RPMI7951 (cell line): ENCODE measurements at regions not wholly inside any gene's neighbourhood (a gene's known extent, or its start where the extent isn't known, plus 50 kb on each side); places are given as distances from the start of the nearest gene placed in this dataset.
A peak's percentile ranks its signal among the peaks of the same experiment; 100 is the strongest.

Source experiments
- DNase-seq: peaks from one replicate; pipeline ENCODE4 v3.0.0-alpha.2; 2012; ENCODE audit warnings: low read depth

GRCh38 chr14:89607453-89607852, 190.4 kb upstream of the FOXN3 start:
- DNase-seq: no peak

- no peak for DNase-seq
These were observed 187.0 kb upstream of the FOXN3 start for GRCh38 chr14:89603938-89604480.

- DNase-seq: peak; percentile 13
These were observed 184.2 kb upstream of the FOXN3 start for GRCh38 chr14:89600950-89601826.

GRCh38 chr14:89600029-89600428, 183.0 kb upstream of the FOXN3 start:
- no peak for DNase-seq

- DNase-seq: peak; percentile 11
These were observed 181.6 kb upstream of the FOXN3 start for GRCh38 chr14:89598548-89599186.

GRCh38 chr14:89592961-89593360, 175.9 kb upstream of the FOXN3 start:
- DNase-seq: no peak

- no peak for DNase-seq
These were observed 172.5 kb upstream of the FOXN3 start for GRCh38 chr14:89589400-89590118.

GRCh38 chr14:89588840-89589296, 171.8 kb upstream of the FOXN3 start:
- DNase-seq: no peak

GRCh38 chr14:89588016-89588415, 171.0 kb upstream of the FOXN3 start:
- no peak for DNase-seq

- DNase-seq: no peak
These were observed 170.0 kb upstream of the FOXN3 start for GRCh38 chr14:89587136-89587420.

GRCh38 chr14:89586258-89587135, 169.5 kb upstream of the FOXN3 start:
- no peak for DNase-seq

GRCh38 chr14:89578156-89578555, 161.1 kb upstream of the FOXN3 start:
- DNase-seq: no peak

GRCh38 chr14:89576960-89577359, 159.9 kb upstream of the FOXN3 start:
- DNase-seq: no peak

GRCh38 chr14:89576145-89576927, 159.3 kb upstream of the FOXN3 start:
- no peak for DNase-seq

GRCh38 chr14:89575386-89576061, 158.5 kb upstream of the FOXN3 start:
- DNase-seq: no peak

- no peak for DNase-seq
These were observed 157.4 kb upstream of the FOXN3 start for GRCh38 chr14:89574420-89574819.

GRCh38 chr14:89573399-89573657, 156.3 kb upstream of the FOXN3 start:
- DNase-seq: no peak

GRCh38 chr14:89572596-89573398, 155.8 kb upstream of the FOXN3 start:
- no peak for DNase-seq

- no peak for DNase-seq
These were observed 154.5 kb upstream of the FOXN3 start for GRCh38 chr14:89571491-89571890.
